Panc1 (cell line): ENCODE measurements at regions not wholly inside any gene's neighbourhood (a gene's known extent, or its start where the extent isn't known, plus 50 kb on each side); places are given as distances from the start of the nearest gene placed in this dataset.

Experiments
- POLR2AphosphoS5 ChIP-seq: IDR thresholded peaks from 2 replicates; pipeline ENCODE4 v1.6.1; 2012; ENCODE audit warnings: mild to moderate bottlenecking, low read depth, low read length, moderate library complexity
- TCF7L2 ChIP-seq: IDR thresholded peaks from 2 replicates; pipeline ENCODE4 v1.6.1; 2011; ENCODE audit warnings: mild to moderate bottlenecking, low read depth, low read length, inconsistent platforms

- TF ChIP-seq TCF7L2 (no peak), POLR2AphosphoS5 (no peak)
Measured at GRCh38 chr18:77870199-77870598, 620.6 kb downstream of the GALR1 start.
